Adrenal gland (tissue), 5 donors: ENCODE measurements at regions not wholly inside any gene's neighbourhood (a gene's known extent, or its start where the extent isn't known, plus 50 kb on each side); places are given as distances from the start of the nearest gene placed in this dataset.

Source experiments
- CTCF ChIP-seq, 6 experiments: fragments of 450-650 bp in 4 of 6; fragments of 200-600 bp in 2 of 6; sonication (generic) in 1 of 6; IDR thresholded peaks; 1 replicate in 5 of 6; 2 replicates in 1 of 6; pipeline versions ENCODE4 v1.5.1 to v1.8.0; 2016 to 2021; ENCODE audit warnings: antibody characterized with exemption in 6 of 6, mild to moderate bottlenecking in 2 of 6, moderate library complexity in 1 of 6
- POLR2A ChIP-seq, 2 donors: fragments of 450-650 bp; IDR thresholded peaks; one replicate each; pipeline ENCODE4 v1.6.1; 2017; ENCODE audit warnings: antibody characterized with exemption in 2 of 2, mild to moderate bottlenecking in 2 of 2, moderate library complexity in 1 of 2
- donor health status: DM: no; HTN: no; CAD: no.

- TF ChIP-seq CTCF (IDR thresholded peaks at IDR 0.05) (no peak), POLR2A (IDR thresholded peaks at IDR 0.05) (no peak)
Measured at GRCh38 chr17:12519956-12520594, 145.6 kb upstream of the MYOCD start.
